ENCODE measurements at regions not wholly inside any gene's neighbourhood (a gene's known extent, or its start where the extent isn't known, plus 50 kb on each side); places are given as distances from the start of the nearest gene placed in this dataset.

- DNase-seq (ENCODE audit: low read depth) = no peak
Observed at GRCh38 chr10:111986079-111986478, 197.5 kb downstream of the GPAM start.

DNA sequence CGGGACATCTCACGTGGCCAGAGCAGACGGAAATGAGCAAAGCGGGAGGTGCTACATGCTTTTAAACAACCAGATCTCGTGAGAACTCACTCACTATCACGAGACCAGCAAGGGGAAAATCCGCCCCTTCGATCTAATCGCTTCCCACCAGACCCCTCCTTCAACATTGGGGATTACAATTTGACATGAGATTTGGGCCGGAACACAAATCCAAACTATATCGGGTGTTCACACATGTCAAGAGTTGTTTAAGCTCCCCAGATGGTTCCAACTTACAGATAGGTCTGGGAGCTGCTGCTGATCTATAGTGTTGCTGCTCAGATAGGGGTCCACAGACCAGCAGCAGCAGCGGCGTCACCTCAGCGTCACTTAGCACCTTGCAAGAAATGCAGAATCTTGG is 194.9 kb downstream of the GPAM start:
- DNase-seq (ENCODE audit: low read depth) = no peak

DNA sequence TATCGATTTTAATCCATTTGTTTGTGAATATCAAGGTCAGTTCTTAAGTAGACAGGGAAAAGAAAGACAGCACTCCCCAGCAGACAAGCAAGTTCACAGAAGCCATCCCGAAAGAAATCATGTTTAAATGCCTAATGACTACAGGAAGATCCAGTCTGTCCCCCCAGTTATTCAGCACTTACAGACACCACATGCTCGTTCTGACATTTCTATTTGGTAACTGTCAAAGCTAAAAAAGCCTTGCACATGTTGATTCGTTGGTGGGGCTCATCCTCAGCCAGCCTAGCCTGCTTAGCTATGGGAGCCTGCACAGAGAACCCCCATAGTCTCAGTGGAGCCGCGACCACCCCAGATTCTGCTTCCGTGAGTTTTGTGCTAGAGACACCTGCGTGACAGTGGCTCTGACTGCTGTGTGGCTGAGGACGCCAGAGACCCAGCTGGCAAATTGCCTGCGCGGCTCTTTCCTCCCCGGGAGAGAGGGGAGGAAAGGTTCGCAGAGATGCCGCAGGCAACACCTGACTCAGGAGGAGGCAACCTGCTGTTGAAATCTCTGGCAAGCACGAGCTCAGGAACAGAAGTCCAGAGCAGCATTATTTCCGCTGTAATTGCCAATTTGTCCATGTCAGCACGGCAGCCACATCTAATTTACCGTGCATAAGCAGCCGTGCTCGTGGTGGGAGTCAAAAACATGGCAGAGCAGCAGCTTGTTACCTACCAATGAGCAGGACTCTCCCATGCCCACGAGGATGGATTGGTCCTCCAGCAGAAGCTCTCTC is 194.2 kb downstream of the GPAM start:
- DNase-seq (ENCODE audit: low read depth) = no peak

GRCh38 chr10:111990734-111991133 is 192.8 kb downstream of the GPAM start:
- DNase-seq (ENCODE audit: low read depth) = no peak

DNA sequence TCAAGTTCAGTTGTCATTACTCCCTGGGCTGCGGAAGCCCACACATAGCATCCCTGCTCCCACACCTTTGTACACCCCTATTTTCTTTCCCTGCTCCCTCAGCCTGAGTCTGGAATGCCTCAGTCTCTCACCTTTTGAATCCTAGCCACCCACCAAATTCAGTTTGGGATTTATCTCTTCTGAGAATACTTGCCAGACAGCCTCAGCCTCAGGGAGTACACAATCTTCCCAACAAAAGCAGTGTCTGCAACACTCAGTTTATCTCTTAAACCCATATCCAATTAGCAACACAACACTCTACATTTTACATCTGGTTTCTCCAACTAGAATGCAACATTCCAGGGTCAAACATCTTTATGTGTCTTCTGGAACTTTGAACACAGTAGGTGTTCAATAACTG is 190.2 kb downstream of the GPAM start:
- DNase-seq (ENCODE audit: low read depth) = no peak

DNA sequence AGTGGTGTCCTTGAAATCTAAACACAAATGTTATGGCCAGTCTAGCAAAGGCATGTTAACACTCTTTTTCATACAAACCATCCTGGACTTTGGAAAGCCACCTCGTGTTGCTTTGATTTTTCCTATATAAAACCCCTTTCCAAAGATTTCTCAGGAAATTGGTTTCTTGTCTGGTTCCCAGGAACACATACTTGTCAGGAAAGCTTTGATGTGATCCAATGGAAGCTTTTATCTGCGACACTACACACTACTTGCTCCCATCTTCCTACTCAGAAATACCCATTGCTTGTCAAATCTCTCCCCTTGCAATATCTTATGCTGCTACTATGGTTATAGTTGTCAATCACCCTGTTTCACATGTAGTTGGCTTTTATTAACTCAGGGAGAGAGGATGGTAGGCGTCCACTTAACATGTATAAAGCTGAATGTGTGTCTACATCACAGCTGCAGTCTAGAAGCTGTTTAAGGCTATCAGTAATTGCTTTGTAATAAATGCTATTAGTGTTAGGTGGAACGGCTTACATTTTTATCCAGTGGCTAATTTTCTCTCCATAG is 189.6 kb downstream of the GPAM start:
- no peak for DNase-seq (ENCODE audit: low read depth)

DNA sequence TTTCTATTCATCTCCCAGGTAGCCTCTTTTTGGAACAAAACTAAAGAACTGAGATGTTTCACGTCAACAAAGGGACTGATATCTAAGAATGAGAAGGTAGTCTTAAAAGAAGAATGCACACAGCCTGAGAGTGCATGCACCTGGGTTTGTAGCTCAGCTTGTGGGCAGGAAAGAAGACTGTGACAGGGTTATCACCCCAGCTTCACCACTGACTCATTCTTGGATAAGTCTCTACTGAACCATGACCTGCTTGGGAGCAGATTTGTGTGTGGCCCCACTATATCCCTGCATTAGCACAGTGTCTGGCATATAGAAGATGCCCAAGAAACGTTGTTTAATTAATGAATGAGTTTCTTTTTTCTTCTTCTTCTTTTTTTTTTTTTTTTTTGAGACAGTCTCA is 187.5 kb downstream of the GPAM start:
- no peak for DNase-seq (ENCODE audit: low read depth)

- DNase-seq (ENCODE audit: low read depth) = no peak
Observed at GRCh38 chr10:111998728-111999127, 184.8 kb downstream of the GPAM start.

- no peak for DNase-seq (ENCODE audit: low read depth)
Observed at GRCh38 chr10:111999205-111999914, 184.2 kb downstream of the GPAM start.

DNA sequence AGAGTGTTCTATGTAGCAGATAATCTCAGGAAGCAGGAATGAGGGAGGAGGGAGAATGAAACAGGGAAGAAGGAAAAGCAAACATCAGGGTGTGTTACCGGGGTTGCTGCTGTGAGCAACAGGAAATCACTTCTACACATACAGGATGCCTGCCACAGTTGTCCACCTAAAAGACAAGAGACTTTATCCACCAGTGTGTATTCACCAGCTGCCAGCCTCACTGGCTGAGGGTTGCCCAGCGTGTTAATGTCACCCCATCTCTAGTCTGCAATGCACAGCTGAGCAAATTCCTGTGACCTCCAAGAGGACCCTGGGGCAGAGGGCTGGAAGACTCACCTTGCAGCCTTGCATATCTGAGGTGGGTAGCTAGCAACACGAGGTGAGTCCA is 183.7 kb downstream of the GPAM start:
- no peak for DNase-seq (ENCODE audit: low read depth)

DNA sequence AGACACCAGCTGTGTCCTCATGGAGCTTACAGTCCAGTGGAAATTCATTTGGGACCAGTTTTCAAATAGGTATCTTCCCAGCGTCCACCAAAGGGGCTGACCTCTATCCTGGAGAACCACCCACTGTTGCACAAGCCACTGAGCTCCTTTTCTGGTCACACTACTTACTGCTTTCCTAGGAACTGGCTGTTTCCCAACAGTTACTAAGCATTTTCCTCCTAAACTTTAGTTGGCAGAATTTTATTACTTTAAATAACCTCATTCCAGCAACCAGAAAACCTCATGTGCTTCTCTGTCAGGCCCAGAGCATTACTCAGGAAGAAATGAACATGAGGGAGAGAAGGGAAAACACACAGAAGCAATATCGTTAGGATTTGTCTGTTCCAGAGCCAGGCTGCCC is 183.1 kb downstream of the GPAM start:
- DNase-seq (ENCODE audit: low read depth) = no peak

DNA sequence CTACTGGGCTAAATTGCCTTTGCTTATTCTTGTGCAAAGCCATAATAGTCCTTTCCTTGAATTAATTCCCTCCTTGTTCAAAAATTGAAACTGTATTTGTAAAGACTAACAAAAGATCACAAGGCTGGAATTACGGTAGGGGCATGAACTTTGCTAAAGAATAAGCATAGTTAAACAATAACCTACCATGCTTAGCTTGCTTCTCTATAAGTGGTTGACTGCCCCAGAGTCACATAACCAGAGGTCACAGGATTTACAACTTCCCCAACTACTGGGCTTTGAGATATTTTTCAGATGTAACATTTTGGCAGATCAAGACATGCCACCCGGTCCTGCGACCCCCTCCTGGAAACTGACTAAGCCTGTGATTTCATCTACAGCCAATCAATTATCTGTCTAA is 181.4 kb downstream of the GPAM start:
- DNase-seq (ENCODE audit: low read depth) = no peak

- DNase-seq (ENCODE audit: low read depth) = no peak
Observed at GRCh38 chr10:112004075-112004474, 179.5 kb downstream of the GPAM start.

DNA sequence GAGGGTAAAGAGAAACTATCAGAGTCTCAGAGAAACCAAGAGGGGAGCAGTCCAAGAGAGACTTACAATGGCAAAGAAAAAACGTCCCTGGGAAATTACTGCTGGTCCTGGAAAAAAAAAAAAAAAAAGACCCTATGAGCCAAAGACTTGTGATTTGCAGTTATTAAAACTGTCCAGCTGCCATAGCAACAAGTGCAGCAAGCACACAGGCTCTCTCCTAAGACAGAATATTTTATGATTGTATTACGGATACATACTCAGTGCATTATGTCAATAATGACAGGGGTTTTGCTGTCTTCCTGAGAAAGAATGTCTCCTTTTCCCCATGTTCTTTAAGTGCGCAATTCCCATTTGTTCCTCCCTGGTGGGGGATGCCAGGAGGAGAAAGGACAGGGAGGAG is 178.5 kb downstream of the GPAM start:
- no peak for DNase-seq (ENCODE audit: low read depth)

GRCh38 chr10:112006407-112006806 is 177.2 kb downstream of the GPAM start:
- DNase-seq (ENCODE audit: low read depth) = no peak

DNA sequence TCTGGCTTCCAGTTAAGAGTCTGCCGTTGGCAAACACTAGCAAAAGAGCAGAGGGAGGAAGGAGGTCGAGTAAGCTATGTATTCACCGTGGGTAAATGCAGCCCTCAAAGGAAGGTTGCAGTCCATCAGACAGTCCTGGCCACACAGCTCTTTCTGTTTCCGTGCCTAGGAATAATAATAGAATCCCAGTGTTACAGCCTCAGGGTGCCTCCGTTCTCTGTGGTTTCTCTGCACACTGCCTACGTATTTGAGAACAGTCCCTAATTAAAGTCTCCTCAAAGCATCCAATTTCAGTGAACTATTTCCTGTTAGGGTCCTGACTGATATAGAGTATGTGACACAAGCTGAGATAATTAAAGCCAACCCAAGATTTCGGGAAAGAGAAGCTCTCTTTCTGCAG is 176.7 kb downstream of the GPAM start:
- DNase-seq (ENCODE audit: low read depth) = no peak

DNA sequence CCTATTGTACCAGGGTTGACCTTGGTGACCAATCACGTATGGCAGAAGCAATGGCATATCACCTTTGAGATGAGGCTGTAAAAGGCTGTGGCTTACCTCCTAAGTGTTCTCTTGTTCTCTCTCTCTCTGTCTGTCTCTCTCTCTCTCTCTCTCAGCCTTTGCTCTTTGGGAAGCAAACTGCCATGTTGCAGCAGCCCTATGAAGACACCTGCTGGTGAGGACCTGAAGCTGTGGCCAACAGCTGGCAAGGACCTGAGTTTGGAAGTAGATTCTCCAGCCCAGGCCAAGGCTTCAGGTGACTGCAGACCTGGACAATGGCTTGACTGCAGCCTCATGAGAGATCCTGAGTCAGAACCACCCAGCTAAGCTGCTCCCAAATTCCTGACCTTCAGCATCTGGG is 161.4 kb downstream of the GPAM start:
- no peak for DNase-seq (ENCODE audit: low read depth)

DNA sequence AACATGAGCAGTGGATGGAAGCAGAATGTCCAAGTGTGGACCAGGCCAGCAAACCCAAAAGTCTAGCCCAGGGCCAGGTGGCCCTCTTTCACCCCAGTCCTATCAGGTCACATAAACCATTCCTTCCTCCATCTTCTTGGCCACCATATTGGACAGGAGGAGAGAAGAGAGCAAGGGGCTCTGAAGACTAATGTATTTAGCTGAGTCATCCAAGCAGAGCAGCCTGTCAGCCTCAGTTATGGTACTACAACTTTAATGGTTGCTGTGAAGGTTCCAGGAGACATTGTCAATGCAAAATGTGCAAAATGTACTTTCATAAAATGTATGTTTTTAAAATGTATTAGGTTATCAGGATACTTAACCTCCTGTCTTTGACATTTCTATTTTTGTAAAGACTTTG is 159.5 kb downstream of the GPAM start:
- DNase-seq (ENCODE audit: low read depth) = no peak

- DNase-seq (ENCODE audit: low read depth) = no peak
Observed at GRCh38 chr10:112025228-112025627, 158.3 kb downstream of the GPAM start.

DNA sequence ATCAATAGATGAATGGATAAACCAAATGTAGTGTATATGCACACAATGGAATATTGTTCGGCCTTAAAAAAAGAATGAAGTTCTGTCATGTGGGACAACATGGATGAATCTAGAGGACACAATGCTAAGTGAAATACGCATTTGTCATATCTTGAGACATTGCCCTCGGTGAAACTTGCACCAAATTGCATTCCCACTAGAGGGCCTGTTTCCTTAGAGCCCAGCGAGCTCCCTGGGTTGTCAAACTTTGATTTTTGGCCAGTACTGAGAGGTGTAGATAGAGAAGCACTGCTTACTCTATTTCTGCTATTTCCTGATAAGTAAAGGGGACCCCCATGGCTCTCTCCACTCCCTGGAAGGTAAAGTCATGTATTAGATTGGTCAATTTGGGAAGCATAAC is 157.1 kb downstream of the GPAM start:
- DNase-seq (ENCODE audit: low read depth) = no peak

- no peak for DNase-seq (ENCODE audit: low read depth)
Observed at GRCh38 chr10:112027731-112028280, 155.8 kb downstream of the GPAM start.

DNA sequence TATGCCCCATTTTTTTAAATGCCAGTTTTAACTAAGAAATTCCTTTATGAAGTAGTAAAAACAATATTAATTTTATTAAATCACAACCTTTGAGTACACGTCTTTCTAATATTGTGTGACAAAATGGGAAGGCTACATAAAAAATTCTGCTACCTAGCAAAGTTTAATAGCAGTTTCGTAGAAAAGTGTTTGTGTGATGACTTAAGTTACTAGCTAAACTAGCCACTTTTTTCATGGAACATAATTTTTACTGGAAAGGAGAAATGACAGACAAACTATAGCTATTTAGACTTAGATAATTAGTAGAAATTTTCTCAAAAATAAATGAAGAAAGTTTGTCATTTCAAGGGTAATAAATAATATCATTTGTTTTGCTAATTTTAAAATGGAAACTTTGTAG is 153.1 kb downstream of the GPAM start:
- DNase-seq (ENCODE audit: low read depth) = no peak

DNA sequence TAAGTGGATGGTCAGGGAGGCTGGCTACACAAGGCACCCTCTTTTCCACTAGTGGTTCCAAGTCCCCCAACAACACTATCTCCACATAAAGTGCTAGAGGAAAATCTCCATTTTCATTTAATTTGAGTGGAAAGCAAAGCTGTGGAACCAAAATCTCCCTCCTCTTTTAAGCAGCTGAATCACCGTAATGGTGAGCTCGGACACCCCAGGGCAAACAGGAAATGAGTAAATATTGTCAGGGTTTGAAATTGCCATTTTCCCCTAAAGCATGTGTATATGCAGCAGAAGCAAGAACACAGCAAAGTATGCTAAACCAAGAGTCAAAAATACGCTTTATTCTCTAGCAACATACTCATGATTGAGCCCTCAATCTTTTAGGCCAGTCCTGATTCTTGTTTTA is 143.7 kb downstream of the GPAM start:
- DNase-seq (ENCODE audit: low read depth) = no peak

Measured in T follicular helper cell (primary cell).